Panc1 (cell line): ENCODE measurements at regions not wholly inside any gene's neighbourhood (a gene's known extent, or its start where the extent isn't known, plus 50 kb on each side); places are given as distances from the start of the nearest gene placed in this dataset.

ENCODE experiments used
- POLR2AphosphoS5 ChIP-seq: IDR thresholded peaks from 2 replicates; pipeline ENCODE4 v1.6.1; 2012; ENCODE audit warnings: mild to moderate bottlenecking, low read depth, low read length, moderate library complexity
- TF ChIP-seq, protein P1 (sequence below): fragments of 450-650 bp; IDR thresholded peaks from 2 replicates; pipeline ENCODE4 v1.5.1; 2017; ENCODE audit warnings: mild to moderate bottlenecking
- TF ChIP-seq, protein P2 (sequence below), 2 experiments: IDR thresholded peaks; 2 replicates each; pipeline ENCODE4 v1.6.1; 2011 to 2012; ENCODE audit warnings: low read depth in 2 of 2, control low read depth in 1 of 2, low read length in 1 of 2, mild to moderate bottlenecking in 1 of 2, moderate library complexity in 1 of 2; ENCODE audit not compliant: insufficient read depth in 1 of 2

DNA sequence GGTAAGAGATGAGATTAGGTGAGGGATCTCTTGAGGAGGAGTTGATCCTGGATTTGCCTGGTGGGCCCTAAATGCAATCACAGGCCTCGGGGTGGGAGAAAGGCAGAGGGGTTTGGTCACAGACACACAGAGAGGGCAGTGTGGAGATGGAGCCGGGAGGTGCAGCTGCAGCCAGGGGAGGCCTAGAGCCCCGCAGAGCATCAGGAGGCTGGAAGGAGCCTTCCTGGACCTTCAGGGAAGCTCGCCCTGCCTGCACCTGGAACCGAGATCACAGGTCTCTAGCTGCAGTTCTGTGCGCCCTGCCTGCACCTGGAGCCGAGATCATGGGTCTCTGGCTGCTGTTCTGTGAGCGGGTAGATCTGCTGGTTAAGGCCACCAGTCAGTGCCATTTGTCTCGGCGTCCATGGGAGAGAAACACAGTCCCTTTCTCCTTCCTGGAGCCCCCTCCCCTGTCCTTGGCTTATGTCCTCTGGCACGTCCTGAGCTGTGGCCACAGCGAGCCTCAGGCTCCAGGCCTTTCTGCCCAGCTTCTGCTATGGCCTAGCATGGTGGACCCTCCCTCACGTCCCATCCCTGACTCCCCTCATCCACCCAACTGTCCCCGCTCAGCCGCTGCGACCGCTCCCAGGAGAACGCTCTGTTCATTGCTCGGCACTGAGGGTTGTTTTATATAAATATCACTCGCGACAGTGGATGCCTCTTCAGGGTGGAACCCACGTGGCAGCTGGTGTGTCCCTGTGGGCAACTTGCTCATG lies 112.0 kb downstream of the DACT2 start:
- TF ChIP-seq, protein P1, sequence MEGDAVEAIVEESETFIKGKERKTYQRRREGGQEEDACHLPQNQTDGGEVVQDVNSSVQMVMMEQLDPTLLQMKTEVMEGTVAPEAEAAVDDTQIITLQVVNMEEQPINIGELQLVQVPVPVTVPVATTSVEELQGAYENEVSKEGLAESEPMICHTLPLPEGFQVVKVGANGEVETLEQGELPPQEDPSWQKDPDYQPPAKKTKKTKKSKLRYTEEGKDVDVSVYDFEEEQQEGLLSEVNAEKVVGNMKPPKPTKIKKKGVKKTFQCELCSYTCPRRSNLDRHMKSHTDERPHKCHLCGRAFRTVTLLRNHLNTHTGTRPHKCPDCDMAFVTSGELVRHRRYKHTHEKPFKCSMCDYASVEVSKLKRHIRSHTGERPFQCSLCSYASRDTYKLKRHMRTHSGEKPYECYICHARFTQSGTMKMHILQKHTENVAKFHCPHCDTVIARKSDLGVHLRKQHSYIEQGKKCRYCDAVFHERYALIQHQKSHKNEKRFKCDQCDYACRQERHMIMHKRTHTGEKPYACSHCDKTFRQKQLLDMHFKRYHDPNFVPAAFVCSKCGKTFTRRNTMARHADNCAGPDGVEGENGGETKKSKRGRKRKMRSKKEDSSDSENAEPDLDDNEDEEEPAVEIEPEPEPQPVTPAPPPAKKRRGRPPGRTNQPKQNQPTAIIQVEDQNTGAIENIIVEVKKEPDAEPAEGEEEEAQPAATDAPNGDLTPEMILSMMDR, result no peak
- no peak for TF ChIP-seq POLR2AphosphoS5
- TF ChIP-seq, protein P2, sequence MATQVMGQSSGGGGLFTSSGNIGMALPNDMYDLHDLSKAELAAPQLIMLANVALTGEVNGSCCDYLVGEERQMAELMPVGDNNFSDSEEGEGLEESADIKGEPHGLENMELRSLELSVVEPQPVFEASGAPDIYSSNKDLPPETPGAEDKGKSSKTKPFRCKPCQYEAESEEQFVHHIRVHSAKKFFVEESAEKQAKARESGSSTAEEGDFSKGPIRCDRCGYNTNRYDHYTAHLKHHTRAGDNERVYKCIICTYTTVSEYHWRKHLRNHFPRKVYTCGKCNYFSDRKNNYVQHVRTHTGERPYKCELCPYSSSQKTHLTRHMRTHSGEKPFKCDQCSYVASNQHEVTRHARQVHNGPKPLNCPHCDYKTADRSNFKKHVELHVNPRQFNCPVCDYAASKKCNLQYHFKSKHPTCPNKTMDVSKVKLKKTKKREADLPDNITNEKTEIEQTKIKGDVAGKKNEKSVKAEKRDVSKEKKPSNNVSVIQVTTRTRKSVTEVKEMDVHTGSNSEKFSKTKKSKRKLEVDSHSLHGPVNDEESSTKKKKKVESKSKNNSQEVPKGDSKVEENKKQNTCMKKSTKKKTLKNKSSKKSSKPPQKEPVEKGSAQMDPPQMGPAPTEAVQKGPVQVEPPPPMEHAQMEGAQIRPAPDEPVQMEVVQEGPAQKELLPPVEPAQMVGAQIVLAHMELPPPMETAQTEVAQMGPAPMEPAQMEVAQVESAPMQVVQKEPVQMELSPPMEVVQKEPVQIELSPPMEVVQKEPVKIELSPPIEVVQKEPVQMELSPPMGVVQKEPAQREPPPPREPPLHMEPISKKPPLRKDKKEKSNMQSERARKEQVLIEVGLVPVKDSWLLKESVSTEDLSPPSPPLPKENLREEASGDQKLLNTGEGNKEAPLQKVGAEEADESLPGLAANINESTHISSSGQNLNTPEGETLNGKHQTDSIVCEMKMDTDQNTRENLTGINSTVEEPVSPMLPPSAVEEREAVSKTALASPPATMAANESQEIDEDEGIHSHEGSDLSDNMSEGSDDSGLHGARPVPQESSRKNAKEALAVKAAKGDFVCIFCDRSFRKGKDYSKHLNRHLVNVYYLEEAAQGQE (IDR thresholded peaks at IDR 0.05; ENCODE audit: insufficient read depth in 1 of 2, low read depth in 2 of 2, low read length in 1 of 2), result no peak
